ENCODE measurements at regions not wholly inside any gene's neighbourhood (a gene's known extent, or its start where the extent isn't known, plus 50 kb on each side); places are given as distances from the start of the nearest gene placed in this dataset.

DNA sequence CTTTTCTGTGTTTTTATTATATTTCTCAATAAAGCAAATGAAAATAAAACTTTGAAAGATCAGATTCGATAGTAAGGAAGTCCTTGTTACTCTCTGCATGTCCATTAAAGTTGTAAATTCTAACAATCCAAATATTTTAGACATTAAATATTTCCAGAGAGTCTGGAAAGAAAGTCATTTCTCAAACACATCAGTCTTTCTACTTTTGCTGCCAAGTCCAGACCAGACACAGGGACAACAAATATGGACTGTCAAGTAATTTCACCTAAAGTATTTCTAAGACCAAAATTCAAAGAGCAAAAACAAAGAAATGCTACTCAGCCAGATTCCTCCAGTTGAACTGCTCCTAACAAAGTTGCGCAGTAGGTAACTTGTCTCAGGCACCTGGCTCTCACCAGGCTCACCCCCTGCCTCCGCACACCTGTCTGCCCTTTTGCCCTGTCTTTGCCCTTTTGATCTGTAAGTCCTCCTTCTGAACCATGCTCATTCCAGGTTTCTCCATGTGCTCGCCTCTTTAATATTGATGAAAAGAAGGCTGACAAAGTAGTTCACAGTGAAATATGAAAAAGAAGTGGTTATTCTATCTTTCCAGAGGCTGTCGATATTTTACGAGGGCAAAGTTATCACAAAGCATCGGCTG, 300.5 kb downstream of the C7orf25 start:
- H3K36me3 ChIP-seq, result no peaks in the 10 kb centered on the region
- DNase-seq (no peak), ATAC-seq (no peak)
- no peaks in the 10 kb centered on the region for H3K9me3 ChIP-seq
- intact Hi-C loops (cut with DNase I), result no loop called here
- no peak overlapping the region for H3K4me3 ChIP-seq
- WGBS, 4 donors, result 86 to 90% (median 89%) methylated on average over 7 of the region's 7 CpGs
- H3K4me1 ChIP-seq, result no peaks in the 10 kb centered on the region
- TF ChIP-seq, protein P1, sequence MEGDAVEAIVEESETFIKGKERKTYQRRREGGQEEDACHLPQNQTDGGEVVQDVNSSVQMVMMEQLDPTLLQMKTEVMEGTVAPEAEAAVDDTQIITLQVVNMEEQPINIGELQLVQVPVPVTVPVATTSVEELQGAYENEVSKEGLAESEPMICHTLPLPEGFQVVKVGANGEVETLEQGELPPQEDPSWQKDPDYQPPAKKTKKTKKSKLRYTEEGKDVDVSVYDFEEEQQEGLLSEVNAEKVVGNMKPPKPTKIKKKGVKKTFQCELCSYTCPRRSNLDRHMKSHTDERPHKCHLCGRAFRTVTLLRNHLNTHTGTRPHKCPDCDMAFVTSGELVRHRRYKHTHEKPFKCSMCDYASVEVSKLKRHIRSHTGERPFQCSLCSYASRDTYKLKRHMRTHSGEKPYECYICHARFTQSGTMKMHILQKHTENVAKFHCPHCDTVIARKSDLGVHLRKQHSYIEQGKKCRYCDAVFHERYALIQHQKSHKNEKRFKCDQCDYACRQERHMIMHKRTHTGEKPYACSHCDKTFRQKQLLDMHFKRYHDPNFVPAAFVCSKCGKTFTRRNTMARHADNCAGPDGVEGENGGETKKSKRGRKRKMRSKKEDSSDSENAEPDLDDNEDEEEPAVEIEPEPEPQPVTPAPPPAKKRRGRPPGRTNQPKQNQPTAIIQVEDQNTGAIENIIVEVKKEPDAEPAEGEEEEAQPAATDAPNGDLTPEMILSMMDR (IDR thresholded peaks at IDR 0.05), result no peak
- no peak for TF ChIP-seq POLR2A (IDR thresholded peaks at IDR 0.05)
- H3K27ac ChIP-seq, result peak overlapping the region in 1 of 12 donors; percentile 4
- no peaks in the 10 kb centered on the region for H3K27me3 ChIP-seq

DNA sequence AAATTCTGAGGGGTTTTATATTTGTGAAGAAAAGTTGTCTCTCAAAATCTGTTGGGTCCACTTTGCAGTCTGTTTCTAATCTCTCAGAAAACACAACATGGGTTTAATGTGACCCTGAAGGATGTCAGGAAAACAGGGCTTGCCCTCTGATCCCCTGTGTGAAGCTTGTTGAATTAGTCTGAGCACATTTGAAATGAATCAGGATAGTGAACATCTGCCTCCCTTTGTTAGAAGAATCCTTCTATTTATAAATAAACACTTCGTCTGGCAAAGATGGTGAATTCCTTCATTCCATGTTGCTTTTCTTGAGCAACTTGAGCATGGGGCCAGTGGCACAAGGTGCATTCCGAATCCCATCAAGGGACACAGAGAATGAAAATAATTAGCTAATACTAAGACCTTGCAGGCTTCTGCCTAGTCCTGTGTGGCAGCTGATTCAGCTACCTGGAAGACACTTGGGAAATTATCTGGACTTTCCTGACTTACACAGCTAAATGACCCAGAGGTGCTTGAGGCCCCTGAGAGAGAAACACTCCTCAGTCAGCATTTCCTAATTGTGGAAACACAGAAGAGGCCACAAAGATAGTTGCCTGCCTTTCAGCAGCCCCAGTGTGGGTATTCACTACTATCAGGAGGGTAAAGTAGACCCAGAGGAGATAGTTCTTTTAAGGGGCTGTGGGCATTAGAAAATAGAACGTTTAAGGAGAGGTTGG, 305.5 kb downstream of the C7orf25 start:
- H3K27ac ChIP-seq, result peak overlapping the region in 1 of 12 donors; percentile 18
- no peak for ATAC-seq

DNA sequence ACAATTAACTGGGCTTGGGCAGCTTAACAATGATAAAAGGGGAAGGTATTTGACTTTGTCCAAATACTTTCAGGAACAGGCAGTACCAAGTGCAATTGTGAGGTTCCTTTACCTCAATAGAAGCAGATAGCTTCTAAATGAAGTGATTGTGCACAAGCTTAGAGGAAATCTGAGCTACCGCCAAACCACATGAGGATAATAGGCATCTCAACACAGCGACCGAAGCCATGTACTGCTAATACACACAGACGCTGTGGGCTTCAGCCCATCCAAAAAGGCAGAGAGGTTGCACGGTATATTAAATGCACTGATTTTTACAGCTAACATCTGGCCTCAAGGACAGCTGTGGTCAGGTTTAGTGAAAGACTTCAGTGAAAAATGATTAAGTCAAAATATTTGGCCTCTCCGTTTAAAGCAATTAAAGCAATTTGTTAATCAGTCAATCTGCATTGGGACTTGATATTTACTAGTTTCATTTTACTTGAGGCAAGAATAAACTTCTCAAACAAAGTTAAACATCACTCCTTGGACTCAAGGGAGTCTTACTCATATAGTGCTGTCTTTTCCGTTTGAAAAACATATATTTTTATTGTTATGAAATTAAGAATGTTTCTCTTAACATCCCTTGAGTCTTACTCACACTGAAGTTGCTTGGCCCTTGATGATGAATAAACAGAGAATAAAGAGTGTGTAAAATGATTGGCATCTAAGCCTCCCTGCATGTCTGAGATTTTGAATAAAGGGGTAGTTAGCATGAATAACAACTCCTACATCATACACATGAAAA, 306.3 kb downstream of the C7orf25 start:
- DNase-seq (no peak), ATAC-seq (no peak)
- no peak overlapping the region for H3K4me3 ChIP-seq
- H3K4me1 ChIP-seq, result peaks cover 0 to 6% (median 0%) of the 10 kb centered on the region in 12 donors
- no peaks in the 10 kb centered on the region for H3K9me3 ChIP-seq
- no peak for TF ChIP-seq POLR2A (IDR thresholded peaks at IDR 0.05)
- TF ChIP-seq, protein P1 (IDR thresholded peaks at IDR 0.05), result no peak
- H3K36me3 ChIP-seq, result no peaks in the 10 kb centered on the region
- H3K27ac ChIP-seq, result peak overlapping the region in 1 of 12 donors; percentile 18
- no peaks in the 10 kb centered on the region for H3K27me3 ChIP-seq
- WGBS, 4 donors, result 72 to 75% (median 74%) methylated on average over 7 of the region's 7 CpGs
- intact Hi-C loops (cut with DNase I), result no loop called here

More for the DNA sequence above, 305.5 kb downstream of the C7orf25 start:
- TF ChIP-seq, protein P1 (IDR thresholded peaks at IDR 0.05), result no peak
- TF ChIP-seq POLR2A (IDR thresholded peaks at IDR 0.05), result no peak
- DNase-seq, result no peak
- 45 to 54% (median 54%) methylated on average over 3 of the region's 3 CpGs for WGBS, 4 donors
- Histone ChIP-seq H3K27me3 (no peaks in the 10 kb centered on the region), H3K36me3 (no peaks in the 10 kb centered on the region), H3K4me3 (no peak overlapping the region), H3K4me1 (peaks cover 0 to 6% (median 0%) of the 10 kb centered on the region in 12 donors), H3K9me3 (no peaks in the 10 kb centered on the region)
- intact Hi-C loops (cut with DNase I), result no loop called here

DNA sequence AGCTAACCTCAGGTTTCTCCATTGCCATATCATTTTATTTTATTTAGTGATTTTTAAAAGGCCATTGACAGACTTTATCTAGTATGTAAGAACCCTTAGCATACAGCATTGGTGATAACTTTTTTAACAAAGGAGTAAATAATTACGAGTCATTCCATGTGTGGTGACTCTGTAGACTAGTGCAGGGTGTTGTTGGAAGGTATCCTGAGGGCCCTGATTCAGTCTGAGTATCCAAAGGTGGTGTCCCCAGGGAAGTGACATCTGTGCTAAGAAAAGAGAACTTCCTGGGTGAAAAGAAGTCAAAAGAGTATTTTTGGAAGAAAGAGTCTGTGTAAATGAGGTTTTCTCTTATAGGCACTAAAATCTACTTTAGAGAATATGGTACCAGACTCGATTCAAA, 308.4 kb downstream of the C7orf25 start:
- Histone ChIP-seq H3K9me3 (no peaks in the 10 kb centered on the region), H3K4me3 (no peak overlapping the region), H3K4me1 (peaks cover 0 to 6% (median 0%) of the 10 kb centered on the region in 12 donors), H3K27ac (no peak overlapping the region), H3K27me3 (no peaks in the 10 kb centered on the region), H3K36me3 (no peaks in the 10 kb centered on the region)
- ATAC-seq (no peak), DNase-seq (no peak)
- intact Hi-C loops (cut with DNase I), result no loop called here
- TF ChIP-seq, protein P1 (IDR thresholded peaks at IDR 0.05), result no peak
- TF ChIP-seq POLR2A (IDR thresholded peaks at IDR 0.05), result no peak
- WGBS, 4 donors, result 76 to 83% (median 80%) methylated on average over 2 of the region's 2 CpGs

Measured in heart left ventricle (tissue), 16 donors.